BJ (cell line): ENCODE measurements at regions not wholly inside any gene's neighbourhood (a gene's known extent, or its start where the extent isn't known, plus 50 kb on each side); places are given as distances from the start of the nearest gene placed in this dataset.

Experiments
- CTCF ChIA-PET: fragments of 350-600 bp; formaldehyde crosslinking; extraction: SDS; loops from one replicate; lab custom pipeline; 2021; ENCODE audit warnings: antibody characterized with exemption, inconsistent platforms; lab: Yijun Ruan, JAX
- POLR2A ChIA-PET: fragments of 300-600 bp; sonication (Branson Sonifier 250); formaldehyde crosslinking; extraction: SDS; loops from one replicate; lab custom pipeline; 2021; ENCODE audit warnings: antibody characterized with exemption; lab: Charles Lee
- DNase-seq: peaks from one replicate; pipeline ENCODE4 v3.0.0-alpha.2; 2011; ENCODE audit warnings: low read depth
- H3K27me3 ChIP-seq: 2 replicates; pipeline ENCODE4 v1.6.0; 2011; ENCODE audit warnings: low read length; ENCODE audit not compliant: control insufficient read depth, insufficient read depth
- H3K36me3 ChIP-seq: 2 replicates; pipeline ENCODE4 v1.5.1; 2011; ENCODE audit warnings: low read length; ENCODE audit not compliant: control insufficient read depth, insufficient read depth
- H3K4me3 ChIP-seq: 2 replicates; pipeline ENCODE4 v1.5.1; 2011; ENCODE audit warnings: low read depth, mild to moderate bottlenecking, control low read depth, low read length
- TF ChIP-seq, protein P1 (sequence below): IDR thresholded peaks from 2 replicates; pipeline ENCODE4 v1.5.1; 2011; ENCODE audit warnings: low read depth, mild to moderate bottlenecking, control low read depth, inconsistent platforms, low read length, moderate library complexity; ENCODE audit not compliant: insufficient read depth

DNA sequence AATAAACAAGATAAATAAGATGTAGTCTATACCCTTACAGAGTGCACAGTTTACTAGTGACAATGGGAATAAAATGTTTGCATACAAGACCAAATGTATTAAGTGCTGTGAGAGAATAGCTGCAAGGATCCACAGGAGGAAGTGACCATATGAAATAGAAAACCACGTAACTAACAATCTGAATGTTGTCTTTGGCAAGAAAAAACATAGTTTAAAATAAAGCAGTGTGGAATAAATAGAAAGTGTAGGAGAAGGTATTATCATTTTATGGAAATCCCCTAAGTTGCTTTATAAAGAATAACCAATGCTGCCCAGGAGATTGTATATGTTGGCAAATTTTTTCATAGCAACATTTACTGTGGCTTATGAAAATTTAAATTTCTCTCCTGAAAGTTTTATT lies 116.1 kb downstream of the PCDH7 start:
- DNase-seq, result no peak
- Histone ChIP-seq H3K4me3 (no peak overlapping the region), H3K36me3 (no peaks in the 10 kb centered on the region), H3K27me3 (no peaks in the 10 kb centered on the region)
- CTCF ChIA-PET, result no interaction called here
- TF ChIP-seq, protein P1, sequence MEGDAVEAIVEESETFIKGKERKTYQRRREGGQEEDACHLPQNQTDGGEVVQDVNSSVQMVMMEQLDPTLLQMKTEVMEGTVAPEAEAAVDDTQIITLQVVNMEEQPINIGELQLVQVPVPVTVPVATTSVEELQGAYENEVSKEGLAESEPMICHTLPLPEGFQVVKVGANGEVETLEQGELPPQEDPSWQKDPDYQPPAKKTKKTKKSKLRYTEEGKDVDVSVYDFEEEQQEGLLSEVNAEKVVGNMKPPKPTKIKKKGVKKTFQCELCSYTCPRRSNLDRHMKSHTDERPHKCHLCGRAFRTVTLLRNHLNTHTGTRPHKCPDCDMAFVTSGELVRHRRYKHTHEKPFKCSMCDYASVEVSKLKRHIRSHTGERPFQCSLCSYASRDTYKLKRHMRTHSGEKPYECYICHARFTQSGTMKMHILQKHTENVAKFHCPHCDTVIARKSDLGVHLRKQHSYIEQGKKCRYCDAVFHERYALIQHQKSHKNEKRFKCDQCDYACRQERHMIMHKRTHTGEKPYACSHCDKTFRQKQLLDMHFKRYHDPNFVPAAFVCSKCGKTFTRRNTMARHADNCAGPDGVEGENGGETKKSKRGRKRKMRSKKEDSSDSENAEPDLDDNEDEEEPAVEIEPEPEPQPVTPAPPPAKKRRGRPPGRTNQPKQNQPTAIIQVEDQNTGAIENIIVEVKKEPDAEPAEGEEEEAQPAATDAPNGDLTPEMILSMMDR, result no peak
- POLR2A ChIA-PET, result no interaction called here

DNA sequence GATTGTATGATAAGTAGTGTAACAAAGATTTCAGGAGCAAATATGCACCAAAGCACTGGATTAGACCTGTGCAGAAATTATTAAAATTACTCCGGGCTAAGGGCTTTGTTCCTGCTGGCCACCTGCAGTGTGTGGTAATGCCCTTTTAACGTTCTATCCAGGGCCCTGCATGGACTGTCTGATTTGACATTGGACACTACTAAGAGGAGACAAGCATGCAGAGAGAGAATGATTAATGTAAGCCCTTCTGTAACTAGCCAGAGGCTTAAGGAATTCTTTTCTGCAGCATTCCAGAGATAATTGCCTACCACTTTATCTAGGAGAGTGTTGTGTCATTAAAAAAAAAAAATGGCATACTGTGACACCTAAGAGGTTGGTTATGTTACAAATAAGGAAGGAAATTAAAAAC lies 117.0 kb downstream of the PCDH7 start:
- TF ChIP-seq, protein P1, result no peak
- Histone ChIP-seq H3K36me3 (no peaks in the 10 kb centered on the region), H3K4me3 (no peak overlapping the region), H3K27me3 (no peaks in the 10 kb centered on the region)
- CTCF ChIA-PET, result interaction anchor here (0.5 kb wide), 1 partner anchor 9 kb away, joined by 6 read pairs; no protein-coding TSS in a partner anchor
- POLR2A ChIA-PET, result no interaction called here
- no peak for DNase-seq

DNA sequence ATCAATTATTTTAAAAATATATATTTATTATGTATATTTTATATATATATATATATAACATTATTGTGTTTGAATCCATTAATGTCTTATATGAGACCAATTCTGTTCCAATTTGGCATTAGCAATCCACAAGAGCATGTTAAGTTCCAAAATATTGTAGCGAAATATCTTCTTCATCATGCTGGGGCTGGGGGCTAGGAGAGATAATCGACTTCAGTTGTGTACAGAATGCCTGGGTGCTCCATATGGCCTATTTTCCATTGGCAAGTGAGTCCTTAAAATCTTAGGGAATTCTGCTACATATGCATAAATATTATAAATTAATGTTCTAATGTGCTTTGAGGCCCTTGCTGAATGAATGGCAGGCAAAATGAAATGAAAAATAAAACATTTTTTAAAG lies 117.7 kb downstream of the PCDH7 start:
- DNase-seq, result no peak
- Histone ChIP-seq H3K4me3 (no peak overlapping the region), H3K27me3 (no peaks in the 10 kb centered on the region), H3K36me3 (no peaks in the 10 kb centered on the region)
- POLR2A ChIA-PET, result no interaction called here
- TF ChIP-seq, protein P1, result no peak
- CTCF ChIA-PET, result no interaction called here

DNA sequence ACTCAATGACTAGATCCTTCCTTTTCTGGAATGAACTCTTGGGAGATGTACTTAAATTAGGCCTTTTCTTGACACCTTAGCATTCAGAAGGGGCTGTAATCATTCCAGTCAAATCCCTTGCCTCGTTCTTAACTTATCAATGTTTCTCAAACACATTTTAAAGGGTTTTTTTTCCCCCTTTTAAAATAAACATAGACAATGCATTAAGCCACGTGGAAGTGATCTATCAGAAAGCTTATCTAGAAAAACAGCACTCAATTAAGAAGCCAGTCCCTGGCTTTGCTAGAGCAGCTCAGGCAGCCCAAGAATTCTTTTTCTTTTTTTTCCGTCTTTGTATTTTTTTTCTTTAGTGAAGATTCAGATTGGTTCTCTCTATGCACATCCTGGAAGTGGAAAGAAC lies 118.2 kb downstream of the PCDH7 start:
- POLR2A ChIA-PET, result no interaction called here
- DNase-seq, result no peak
- Histone ChIP-seq H3K4me3 (no peak overlapping the region), H3K27me3 (no peaks in the 10 kb centered on the region), H3K36me3 (no peaks in the 10 kb centered on the region)
- CTCF ChIA-PET, result no interaction called here
- TF ChIP-seq, protein P1, result no peak

DNA sequence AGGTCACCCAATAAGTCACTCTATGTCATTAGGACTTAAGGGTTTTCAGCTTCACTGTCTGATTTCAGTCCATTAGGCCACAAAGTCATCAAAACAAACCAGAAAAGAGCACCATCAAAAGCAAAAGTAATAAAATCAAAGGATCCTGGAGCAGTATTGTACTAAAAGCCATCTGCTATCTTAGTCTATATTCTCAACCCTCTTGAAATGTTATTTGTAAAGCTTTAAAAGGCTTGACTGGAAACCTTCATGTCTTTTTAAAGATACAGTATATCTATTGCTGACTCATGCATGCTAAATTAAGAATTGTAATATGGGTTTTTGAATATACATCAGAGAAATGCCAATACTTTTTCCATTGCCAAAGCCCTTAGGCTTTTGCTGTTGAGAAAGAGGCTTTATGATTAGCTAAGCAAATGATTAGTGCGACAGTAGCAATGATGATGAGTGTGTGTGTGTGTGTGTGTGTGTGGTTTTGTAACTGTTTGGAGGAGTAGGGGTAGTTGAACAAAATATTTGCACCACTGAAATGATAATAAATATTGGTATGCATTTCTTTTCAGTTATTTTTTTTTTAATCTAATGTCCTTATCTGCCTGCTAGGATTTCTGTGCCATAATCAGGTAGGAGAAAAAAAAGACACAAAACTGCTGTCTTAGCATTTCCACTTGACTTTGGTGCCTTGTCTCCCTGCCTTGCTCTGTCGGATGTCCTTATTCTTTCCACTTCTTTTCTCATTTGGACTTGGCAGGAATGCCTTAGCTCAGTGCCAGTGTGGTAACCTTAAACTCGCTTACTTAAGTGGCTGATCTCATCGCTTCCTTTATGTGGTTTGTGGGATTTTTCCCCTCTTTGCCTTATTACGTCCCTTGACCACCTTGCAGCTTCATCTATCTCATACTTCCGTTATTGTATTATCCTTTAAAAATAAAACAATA lies 119.7 kb downstream of the PCDH7 start:
- H3K27me3 ChIP-seq, result no peaks in the 10 kb centered on the region
- ChIA-PET CTCF (no interaction called here), POLR2A (interaction anchor here (0.5 kb wide), 1 partner anchor 12 kb away, joined by 6 read pairs; no protein-coding TSS in a partner anchor)
- DNase-seq, result no peak
- H3K4me3 ChIP-seq, result no peak overlapping the region
- no peaks in the 10 kb centered on the region for H3K36me3 ChIP-seq
- TF ChIP-seq, protein P1, result no peak
